Epithelial cell of proximal tubule (primary cell): ENCODE measurements at regions not wholly inside any gene's neighbourhood (a gene's known extent, or its start where the extent isn't known, plus 50 kb on each side); places are given as distances from the start of the nearest gene placed in this dataset.

Experiments used
- DNase-seq: peaks from one replicate; pipeline ENCODE4 v3.0.0-alpha.2; 2011; ENCODE audit warnings: low read depth
- H3K4me3 ChIP-seq: 2 replicates; pipeline ENCODE4 v1.5.1; 2011; ENCODE audit warnings: low read depth, mild to moderate bottlenecking, low read length
- TF ChIP-seq, protein P1 (sequence below): conservative IDR thresholded peaks from 2 replicates; pipeline ENCODE4 v1.5.1; 2012; ENCODE audit warnings: low read depth, mild to moderate bottlenecking, low read length

GRCh38 chr5:136924490-136924889, 559.1 kb upstream of the TRPC7 start:
- H3K4me3 ChIP-seq = no peak overlapping the region
- DNase-seq = no peak
- TF ChIP-seq, protein P1, sequence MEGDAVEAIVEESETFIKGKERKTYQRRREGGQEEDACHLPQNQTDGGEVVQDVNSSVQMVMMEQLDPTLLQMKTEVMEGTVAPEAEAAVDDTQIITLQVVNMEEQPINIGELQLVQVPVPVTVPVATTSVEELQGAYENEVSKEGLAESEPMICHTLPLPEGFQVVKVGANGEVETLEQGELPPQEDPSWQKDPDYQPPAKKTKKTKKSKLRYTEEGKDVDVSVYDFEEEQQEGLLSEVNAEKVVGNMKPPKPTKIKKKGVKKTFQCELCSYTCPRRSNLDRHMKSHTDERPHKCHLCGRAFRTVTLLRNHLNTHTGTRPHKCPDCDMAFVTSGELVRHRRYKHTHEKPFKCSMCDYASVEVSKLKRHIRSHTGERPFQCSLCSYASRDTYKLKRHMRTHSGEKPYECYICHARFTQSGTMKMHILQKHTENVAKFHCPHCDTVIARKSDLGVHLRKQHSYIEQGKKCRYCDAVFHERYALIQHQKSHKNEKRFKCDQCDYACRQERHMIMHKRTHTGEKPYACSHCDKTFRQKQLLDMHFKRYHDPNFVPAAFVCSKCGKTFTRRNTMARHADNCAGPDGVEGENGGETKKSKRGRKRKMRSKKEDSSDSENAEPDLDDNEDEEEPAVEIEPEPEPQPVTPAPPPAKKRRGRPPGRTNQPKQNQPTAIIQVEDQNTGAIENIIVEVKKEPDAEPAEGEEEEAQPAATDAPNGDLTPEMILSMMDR = no peak

DNA sequence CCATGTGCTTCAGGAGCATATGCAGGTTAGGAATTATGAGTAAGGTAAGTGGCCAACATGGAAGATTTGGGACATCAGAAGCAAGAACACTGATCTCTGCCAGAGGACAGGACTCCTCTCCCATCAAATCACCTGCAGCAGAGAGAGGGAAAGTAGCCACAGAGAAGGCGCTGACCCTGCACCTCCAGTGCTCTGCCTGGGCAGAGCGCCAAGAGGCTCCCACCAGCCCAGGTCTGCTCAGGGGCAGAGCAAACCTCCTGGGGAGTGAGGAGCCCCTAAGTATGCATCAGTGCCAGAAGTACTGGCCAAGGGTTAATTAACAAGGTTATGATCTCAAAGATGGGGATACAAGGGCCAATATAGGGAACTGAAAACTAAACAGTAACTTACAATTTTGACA, 545.3 kb upstream of the TRPC7 start:
- TF ChIP-seq, protein P1 = no peak
- DNase-seq = no peak
- H3K4me3 ChIP-seq = no peak overlapping the region

- TF ChIP-seq, protein P1 = no peak
- DNase-seq = peak; percentile 57
Observed at GRCh38 chr5:136909906-136910305, 544.6 kb upstream of the TRPC7 start.

DNA sequence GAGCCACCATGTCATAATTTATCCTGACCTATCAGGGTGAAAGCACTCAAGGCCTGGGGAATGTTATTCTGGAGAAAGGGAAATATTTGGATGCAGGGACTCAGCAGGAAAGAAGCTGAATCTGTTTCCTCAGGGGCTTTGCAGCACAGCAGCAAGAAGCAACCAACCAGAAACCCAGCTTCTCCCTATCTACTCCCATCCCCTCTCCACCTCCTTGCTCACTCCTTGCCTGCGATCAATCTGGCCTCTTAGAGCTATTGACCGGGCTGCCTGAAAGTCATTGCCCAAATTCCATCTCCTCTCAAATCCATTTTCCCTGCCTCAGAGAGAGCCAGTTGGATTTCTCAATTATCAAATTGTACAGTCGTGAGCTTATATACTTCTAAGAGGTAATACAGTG, 542.0 kb upstream of the TRPC7 start:
- H3K4me3 ChIP-seq = no peak overlapping the region
- TF ChIP-seq, protein P1 = no peak
- no peak for DNase-seq

More at GRCh38 chr5:136909906-136910305, 544.6 kb upstream of the TRPC7 start:
- H3K4me3 ChIP-seq = no peak overlapping the region

GRCh38 chr5:136906545-136906944, 541.2 kb upstream of the TRPC7 start:
- TF ChIP-seq, protein P1 = no peak
- DNase-seq = no peak
- H3K4me3 ChIP-seq = no peak overlapping the region

DNA sequence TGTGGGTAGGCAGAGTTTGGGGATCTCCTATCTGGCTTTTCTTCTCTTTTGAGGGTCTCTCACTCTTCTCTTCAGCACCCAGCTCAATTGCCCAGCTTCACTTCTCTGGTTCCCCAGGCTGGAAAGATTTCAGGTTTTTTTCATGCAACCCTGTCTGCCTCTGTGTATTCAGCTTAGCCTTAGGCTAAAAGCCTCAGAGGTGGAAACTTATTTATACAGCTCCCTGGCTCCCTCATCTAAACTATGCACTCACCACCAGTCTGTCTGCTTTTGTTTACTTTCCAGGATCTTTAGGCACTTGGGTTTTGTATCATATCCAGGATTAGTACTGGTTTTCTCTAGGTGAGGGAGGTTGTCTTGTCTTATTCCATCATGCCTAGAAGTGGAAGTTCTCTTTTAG, 540.2 kb upstream of the TRPC7 start:
- TF ChIP-seq, protein P1 = no peak
- H3K4me3 ChIP-seq = no peak overlapping the region
- no peak for DNase-seq

GRCh38 chr5:136894070-136894469, 528.7 kb upstream of the TRPC7 start:
- no peak overlapping the region for H3K4me3 ChIP-seq
- DNase-seq = no peak
- TF ChIP-seq, protein P1 = no peak
